ENCODE measurements at regions not wholly inside any gene's neighbourhood (a gene's known extent, or its start where the extent isn't known, plus 50 kb on each side); places are given as distances from the start of the nearest gene placed in this dataset.

DNA sequence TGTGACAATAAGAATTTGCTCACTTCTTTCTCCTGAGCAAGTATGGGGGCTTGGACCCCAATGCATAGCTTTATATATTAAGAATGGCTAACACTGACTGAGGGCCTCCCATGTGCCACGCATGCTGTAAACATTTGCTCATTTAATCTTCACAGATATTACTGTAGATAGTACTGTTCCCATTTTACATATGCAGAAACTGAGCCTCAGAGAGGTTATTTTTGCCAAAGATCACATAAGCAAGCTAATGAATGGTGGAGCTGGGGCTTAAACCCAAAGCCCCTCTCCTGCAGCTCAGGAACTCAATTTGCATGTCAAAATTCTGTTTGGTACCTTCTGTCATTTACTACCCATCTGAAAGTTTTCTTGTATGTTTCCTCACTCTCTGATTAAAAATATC lies 163.5 kb upstream of the NFIA start:
- TF ChIP-seq, protein P1, sequence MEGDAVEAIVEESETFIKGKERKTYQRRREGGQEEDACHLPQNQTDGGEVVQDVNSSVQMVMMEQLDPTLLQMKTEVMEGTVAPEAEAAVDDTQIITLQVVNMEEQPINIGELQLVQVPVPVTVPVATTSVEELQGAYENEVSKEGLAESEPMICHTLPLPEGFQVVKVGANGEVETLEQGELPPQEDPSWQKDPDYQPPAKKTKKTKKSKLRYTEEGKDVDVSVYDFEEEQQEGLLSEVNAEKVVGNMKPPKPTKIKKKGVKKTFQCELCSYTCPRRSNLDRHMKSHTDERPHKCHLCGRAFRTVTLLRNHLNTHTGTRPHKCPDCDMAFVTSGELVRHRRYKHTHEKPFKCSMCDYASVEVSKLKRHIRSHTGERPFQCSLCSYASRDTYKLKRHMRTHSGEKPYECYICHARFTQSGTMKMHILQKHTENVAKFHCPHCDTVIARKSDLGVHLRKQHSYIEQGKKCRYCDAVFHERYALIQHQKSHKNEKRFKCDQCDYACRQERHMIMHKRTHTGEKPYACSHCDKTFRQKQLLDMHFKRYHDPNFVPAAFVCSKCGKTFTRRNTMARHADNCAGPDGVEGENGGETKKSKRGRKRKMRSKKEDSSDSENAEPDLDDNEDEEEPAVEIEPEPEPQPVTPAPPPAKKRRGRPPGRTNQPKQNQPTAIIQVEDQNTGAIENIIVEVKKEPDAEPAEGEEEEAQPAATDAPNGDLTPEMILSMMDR (IDR thresholded peaks at IDR 0.05), result no peak
- no peak for TF ChIP-seq POLR2A (IDR thresholded peaks at IDR 0.05)
